SK-N-MC (cell line): ENCODE measurements at regions not wholly inside any gene's neighbourhood (a gene's known extent, or its start where the extent isn't known, plus 50 kb on each side); places are given as distances from the start of the nearest gene placed in this dataset.

Source experiments
- EZH2 ChIP-seq: fragments of 200-600 bp; sonication (generic); IDR thresholded peaks from one replicate; pipeline ENCODE4 v1.6.1; 2017; ENCODE audit warnings: antibody characterized with exemption
- FOXP2 ChIP-seq: optimal IDR thresholded peaks from 2 replicates; pipeline ENCODE3; 2011; ENCODE audit warnings: mild to moderate bottlenecking, moderate library complexity; ENCODE audit not compliant: insufficient read depth; ENCODE audit errors: extremely low read length, control extremely low read depth
- POLR2AphosphoS5 ChIP-seq: IDR thresholded peaks from 2 replicates; pipeline ENCODE4 v1.6.1; 2012; ENCODE audit warnings: mild to moderate bottlenecking, low read depth, low read length, borderline replicate concordance

DNA sequence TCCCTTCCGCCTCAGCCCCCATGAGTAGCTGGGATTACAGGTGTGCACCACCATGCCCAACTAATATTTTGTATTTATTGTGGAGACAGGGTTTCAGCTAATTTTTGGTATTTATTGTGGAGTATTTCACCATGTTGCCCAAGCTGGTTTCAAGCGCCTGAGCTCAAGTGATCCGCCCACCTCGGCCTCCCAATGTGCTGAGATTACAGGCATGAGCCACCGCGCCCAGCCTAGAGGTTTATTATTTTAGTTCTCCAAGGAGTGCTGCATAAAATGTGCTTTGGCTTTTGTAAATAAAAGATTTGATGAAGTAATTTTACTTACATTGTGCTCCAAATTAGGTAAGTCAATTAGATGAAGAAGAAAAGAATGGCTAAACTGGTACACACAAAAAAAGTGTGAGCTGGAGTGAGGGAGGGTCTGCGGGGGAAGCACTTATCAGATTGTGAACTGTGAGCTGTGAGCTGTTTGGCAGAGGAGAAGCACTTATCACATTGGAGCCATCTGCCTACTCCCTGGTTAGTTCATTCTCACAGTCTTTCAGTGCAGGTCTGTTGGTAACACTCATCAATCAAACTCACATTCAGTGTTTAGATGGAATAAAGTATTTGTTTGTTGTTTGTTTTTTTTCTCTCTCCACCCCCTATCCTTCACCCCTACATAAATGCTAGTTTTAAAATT, 398.0 kb downstream of the EPHA7 start:
- TF ChIP-seq EZH2: no peak
- TF ChIP-seq FOXP2: no peak
- no peak for TF ChIP-seq POLR2AphosphoS5
